Tibial nerve (tissue), 4 donors: ENCODE measurements at regions not wholly inside any gene's neighbourhood (a gene's known extent, or its start where the extent isn't known, plus 50 kb on each side); places are given as distances from the start of the nearest gene placed in this dataset.
"Not testable (repeated sequence)": the region's sequence is repeated elsewhere in the genome, so short reads cannot be mapped to it uniquely, and the experiment has no call there.

Source experiments
- EP300 ChIP-seq, 2 donors: sonication (generic); formaldehyde crosslinking; IDR thresholded peaks; one replicate each; pipeline ENCODE4 v1.6.1; 2017; ENCODE audit warnings: antibody characterized with exemption in 2 of 2, mild to moderate bottlenecking in 1 of 2
- POLR2A ChIP-seq, 2 donors: fragments of 450-650 bp; IDR thresholded peaks; one replicate each; pipeline ENCODE4 v1.6.1; 2017; ENCODE audit warnings: antibody characterized with exemption in 2 of 2, mild to moderate bottlenecking in 2 of 2, moderate library complexity in 2 of 2
- TF ChIP-seq, protein P1 (sequence below), 5 experiments: fragments of 200-600 bp in 3 of 5; fragments of 450-650 bp in 2 of 5; sonication (generic) in 3 of 5; IDR thresholded peaks; one replicate each; pipeline ENCODE4 v1.5.1; 2016 to 2019; ENCODE audit warnings: antibody characterized with exemption in 5 of 5, mild to moderate bottlenecking in 3 of 5, moderate library complexity in 2 of 5

DNA sequence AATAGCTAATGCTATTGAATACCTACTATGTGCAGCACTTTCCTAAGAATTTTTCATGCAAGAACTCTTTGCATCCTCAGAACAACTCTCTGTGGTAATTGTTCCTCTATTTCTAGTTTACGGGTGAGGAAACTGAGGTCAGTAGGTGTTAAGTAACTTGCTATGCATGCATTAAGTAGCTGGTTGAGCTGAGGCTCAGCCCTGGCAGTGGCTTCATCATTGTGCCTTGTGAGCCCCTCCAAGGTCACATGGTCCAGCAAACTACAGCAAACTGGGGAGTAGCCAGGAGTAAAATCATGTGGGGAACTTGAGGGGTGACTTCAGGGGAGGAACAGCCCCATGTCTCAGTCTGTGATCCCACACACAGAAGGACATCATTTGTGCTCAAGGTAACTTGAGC is 365.2 kb downstream of the BCL2L11 start:
- TF ChIP-seq, protein P1, sequence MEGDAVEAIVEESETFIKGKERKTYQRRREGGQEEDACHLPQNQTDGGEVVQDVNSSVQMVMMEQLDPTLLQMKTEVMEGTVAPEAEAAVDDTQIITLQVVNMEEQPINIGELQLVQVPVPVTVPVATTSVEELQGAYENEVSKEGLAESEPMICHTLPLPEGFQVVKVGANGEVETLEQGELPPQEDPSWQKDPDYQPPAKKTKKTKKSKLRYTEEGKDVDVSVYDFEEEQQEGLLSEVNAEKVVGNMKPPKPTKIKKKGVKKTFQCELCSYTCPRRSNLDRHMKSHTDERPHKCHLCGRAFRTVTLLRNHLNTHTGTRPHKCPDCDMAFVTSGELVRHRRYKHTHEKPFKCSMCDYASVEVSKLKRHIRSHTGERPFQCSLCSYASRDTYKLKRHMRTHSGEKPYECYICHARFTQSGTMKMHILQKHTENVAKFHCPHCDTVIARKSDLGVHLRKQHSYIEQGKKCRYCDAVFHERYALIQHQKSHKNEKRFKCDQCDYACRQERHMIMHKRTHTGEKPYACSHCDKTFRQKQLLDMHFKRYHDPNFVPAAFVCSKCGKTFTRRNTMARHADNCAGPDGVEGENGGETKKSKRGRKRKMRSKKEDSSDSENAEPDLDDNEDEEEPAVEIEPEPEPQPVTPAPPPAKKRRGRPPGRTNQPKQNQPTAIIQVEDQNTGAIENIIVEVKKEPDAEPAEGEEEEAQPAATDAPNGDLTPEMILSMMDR (IDR thresholded peaks at IDR 0.05) = not testable (repeated sequence)
- TF ChIP-seq POLR2A, EP300 (IDR thresholded peaks at IDR 0.05): not testable (repeated sequence)
